LNCAP (cell line): ENCODE measurements at regions not wholly inside any gene's neighbourhood (a gene's known extent, or its start where the extent isn't known, plus 50 kb on each side); places are given as distances from the start of the nearest gene placed in this dataset.

Experiments used
- CTCF ChIP-seq: fragments of 450-650 bp; IDR thresholded peaks from 2 replicates; pipeline ENCODE4 v1.5.1; 2017; ENCODE audit warnings: mild to moderate bottlenecking

- TF ChIP-seq CTCF = no peak
Observed at GRCh38 chr9:74415995-74416394, 81.1 kb upstream of the RORB start.

GRCh38 chr9:74431467-74431866, 65.7 kb upstream of the RORB start:
- no peak for TF ChIP-seq CTCF

- TF ChIP-seq CTCF = no peak
Observed at GRCh38 chr9:74443036-74443750, 53.9 kb upstream of the RORB start.

GRCh38 chr9:74444369-74444768, 52.8 kb upstream of the RORB start:
- TF ChIP-seq CTCF = no peak
